ENCODE measurements at regions not wholly inside any gene's neighbourhood (a gene's known extent, or its start where the extent isn't known, plus 50 kb on each side); places are given as distances from the start of the nearest gene placed in this dataset.
A peak's percentile ranks its signal among the peaks of the same experiment; 100 is the strongest.

- no peak for DNase-seq
These were observed 677.3 kb upstream of the KIRREL3 start for GRCh38 chr11:127677660-127678425.

- DNase-seq: no peak
These were observed 675.0 kb upstream of the KIRREL3 start for GRCh38 chr11:127675581-127675980.

GRCh38 chr11:127674754-127675153, 674.2 kb upstream of the KIRREL3 start:
- no peak for DNase-seq

GRCh38 chr11:127670374-127671119, 670.0 kb upstream of the KIRREL3 start:
- DNase-seq: no peak

GRCh38 chr11:127656116-127656836, 655.7 kb upstream of the KIRREL3 start:
- no peak for DNase-seq

- no peak for DNase-seq
These were observed 652.5 kb upstream of the KIRREL3 start for GRCh38 chr11:127653076-127653475.

- DNase-seq: no peak
These were observed 651.3 kb upstream of the KIRREL3 start for GRCh38 chr11:127651888-127652221.

- no peak for DNase-seq
These were observed 650.8 kb upstream of the KIRREL3 start for GRCh38 chr11:127651175-127651887.

GRCh38 chr11:127649958-127650357, 649.4 kb upstream of the KIRREL3 start:
- no peak for DNase-seq

GRCh38 chr11:127649071-127649470, 648.5 kb upstream of the KIRREL3 start:
- DNase-seq: no peak

- no peak for DNase-seq
These were observed 648.0 kb upstream of the KIRREL3 start for GRCh38 chr11:127648583-127648982.

GRCh38 chr11:127644366-127644765, 643.8 kb upstream of the KIRREL3 start:
- no peak for DNase-seq

GRCh38 chr11:127643268-127644058, 642.9 kb upstream of the KIRREL3 start:
- DNase-seq: no peak

GRCh38 chr11:127640561-127641451, 640.2 kb upstream of the KIRREL3 start:
- no peak for DNase-seq

- DNase-seq: peak; percentile 9
These were observed 639.3 kb upstream of the KIRREL3 start for GRCh38 chr11:127639916-127640315.

- DNase-seq: no peak
These were observed 632.6 kb upstream of the KIRREL3 start for GRCh38 chr11:127632976-127633680.

GRCh38 chr11:127632546-127632945, 632.0 kb upstream of the KIRREL3 start:
- no peak for DNase-seq

- DNase-seq: no peak
These were observed 631.4 kb upstream of the KIRREL3 start for GRCh38 chr11:127631974-127632373.

- no peak for DNase-seq
These were observed 628.6 kb upstream of the KIRREL3 start for GRCh38 chr11:127629200-127629599.

- DNase-seq: no peak
These were observed 627.9 kb upstream of the KIRREL3 start for GRCh38 chr11:127628458-127628785.

Data from NCI-H226 (cell line).